Upper lobe of left lung (tissue), 4 donors: ENCODE measurements at regions not wholly inside any gene's neighbourhood (a gene's known extent, or its start where the extent isn't known, plus 50 kb on each side); places are given as distances from the start of the nearest gene placed in this dataset.

Source experiments
- CTCF ChIP-seq, 6 experiments: fragments of 450-650 bp in 4 of 6; fragments of 200-600 bp in 2 of 6; sonication (generic) in 2 of 6; IDR thresholded peaks; one replicate each; pipeline ENCODE4 v1.5.1; 2016 to 2019; ENCODE audit warnings: antibody characterized with exemption in 6 of 6
- EP300 ChIP-seq, 4 donors: sonication (generic); formaldehyde crosslinking; IDR thresholded peaks; one replicate each; pipeline ENCODE4 v1.5.1; 2017; ENCODE audit warnings: antibody characterized with exemption in 4 of 4, control low read depth in 2 of 4
- POLR2A ChIP-seq, 4 donors: fragments of 450-650 bp; IDR thresholded peaks; one replicate each; pipeline ENCODE4 v1.5.1; 2016 to 2017; ENCODE audit warnings: antibody characterized with exemption in 4 of 4, mild to moderate bottlenecking in 2 of 4
- POLR2AphosphoS5 ChIP-seq, 2 donors: sonication (generic); formaldehyde crosslinking; IDR thresholded peaks; one replicate each; pipeline ENCODE4 v1.5.1; 2017; ENCODE audit warnings: antibody characterized with exemption in 2 of 2

- TF ChIP-seq POLR2A (IDR thresholded peaks at IDR 0.05) (no peak), CTCF (IDR thresholded peaks at IDR 0.05) (no peak), POLR2AphosphoS5 (IDR thresholded peaks at IDR 0.05) (no peak), EP300 (IDR thresholded peaks at IDR 0.05) (no peak)
These were observed 98.0 kb downstream of the OXSM start for GRCh38 chr3:25887907-25888306.
